Vagina (tissue), 2 donors: ENCODE measurements at regions not wholly inside any gene's neighbourhood (a gene's known extent, or its start where the extent isn't known, plus 50 kb on each side); places are given as distances from the start of the nearest gene placed in this dataset.

ENCODE experiments used
- POLR2A ChIP-seq, 2 donors: fragments of 450-650 bp; IDR thresholded peaks; one replicate each; pipeline ENCODE4 v1.6.1; 2017; ENCODE audit warnings: antibody characterized with exemption in 2 of 2, mild to moderate bottlenecking in 2 of 2, moderate library complexity in 2 of 2
- POLR2AphosphoS5 ChIP-seq, 2 donors: sonication (generic); formaldehyde crosslinking; IDR thresholded peaks; one replicate each; pipeline ENCODE4 v1.9.0; 2017; ENCODE audit warnings: antibody characterized with exemption in 2 of 2, mild to moderate bottlenecking in 2 of 2, low read depth in 1 of 2; ENCODE audit not compliant: insufficient read depth in 1 of 2
- TF ChIP-seq, protein P1 (sequence below), 3 experiments: fragments of 450-650 bp in 2 of 3; fragments of 200-600 bp in 1 of 3; sonication (generic) in 1 of 3; IDR thresholded peaks; one replicate each; pipeline ENCODE4 v1.5.1; 2017 to 2019; ENCODE audit warnings: antibody characterized with exemption in 3 of 3, mild to moderate bottlenecking in 2 of 3, moderate library complexity in 2 of 3

DNA sequence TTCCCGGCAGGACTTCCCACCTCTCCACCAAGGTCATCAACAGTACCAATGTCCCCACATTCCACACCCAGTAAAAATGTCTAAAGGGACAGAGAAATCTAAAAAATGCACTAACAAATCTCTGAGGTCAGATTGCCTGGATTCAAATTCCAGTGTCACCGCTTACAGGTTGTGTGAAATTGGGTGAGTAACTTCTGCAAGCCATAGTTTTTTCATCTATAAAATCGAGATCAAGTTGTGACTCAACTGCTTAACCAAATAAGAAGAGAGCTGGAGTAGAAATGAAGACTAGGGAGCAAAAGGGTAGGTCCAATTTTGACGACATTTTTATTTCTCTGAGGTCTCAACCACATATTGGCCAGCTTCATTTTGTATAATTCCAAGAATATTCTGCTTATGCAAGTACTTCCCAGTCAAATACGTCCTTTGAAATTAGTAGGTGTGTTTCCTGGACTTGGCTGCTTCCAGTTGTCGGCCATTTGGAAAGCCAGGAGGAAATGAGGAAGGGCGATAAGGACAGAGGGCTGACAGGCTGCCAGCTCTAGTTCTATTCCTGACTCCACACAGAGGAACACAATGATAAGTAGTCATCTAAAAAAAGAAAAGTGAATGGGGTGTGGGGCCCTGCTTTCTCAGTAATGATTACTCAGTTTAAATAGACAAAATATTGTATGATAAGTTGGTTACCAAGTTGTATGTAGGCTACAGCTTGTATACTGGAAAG, 57.7 kb upstream of the ZC3H11B start:
- TF ChIP-seq, protein P1, sequence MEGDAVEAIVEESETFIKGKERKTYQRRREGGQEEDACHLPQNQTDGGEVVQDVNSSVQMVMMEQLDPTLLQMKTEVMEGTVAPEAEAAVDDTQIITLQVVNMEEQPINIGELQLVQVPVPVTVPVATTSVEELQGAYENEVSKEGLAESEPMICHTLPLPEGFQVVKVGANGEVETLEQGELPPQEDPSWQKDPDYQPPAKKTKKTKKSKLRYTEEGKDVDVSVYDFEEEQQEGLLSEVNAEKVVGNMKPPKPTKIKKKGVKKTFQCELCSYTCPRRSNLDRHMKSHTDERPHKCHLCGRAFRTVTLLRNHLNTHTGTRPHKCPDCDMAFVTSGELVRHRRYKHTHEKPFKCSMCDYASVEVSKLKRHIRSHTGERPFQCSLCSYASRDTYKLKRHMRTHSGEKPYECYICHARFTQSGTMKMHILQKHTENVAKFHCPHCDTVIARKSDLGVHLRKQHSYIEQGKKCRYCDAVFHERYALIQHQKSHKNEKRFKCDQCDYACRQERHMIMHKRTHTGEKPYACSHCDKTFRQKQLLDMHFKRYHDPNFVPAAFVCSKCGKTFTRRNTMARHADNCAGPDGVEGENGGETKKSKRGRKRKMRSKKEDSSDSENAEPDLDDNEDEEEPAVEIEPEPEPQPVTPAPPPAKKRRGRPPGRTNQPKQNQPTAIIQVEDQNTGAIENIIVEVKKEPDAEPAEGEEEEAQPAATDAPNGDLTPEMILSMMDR (IDR thresholded peaks at IDR 0.05): no peak
- TF ChIP-seq POLR2A (IDR thresholded peaks at IDR 0.05) (no peak), POLR2AphosphoS5 (IDR thresholded peaks at IDR 0.05; ENCODE audit: insufficient read depth in 1 of 2, low read depth in 1 of 2) (no peak)
